Osteocyte (in vitro differentiated cells): ENCODE measurements at regions not wholly inside any gene's neighbourhood (a gene's known extent, or its start where the extent isn't known, plus 50 kb on each side); places are given as distances from the start of the nearest gene placed in this dataset.

ENCODE experiments used
- DNase-seq: peaks from one replicate; pipeline ENCODE4 v3.0.0; 2021; ENCODE audit warnings: mixed read lengths; ENCODE audit not compliant: unreplicated experiment; ENCODE audit errors: extremely low spot score
- H3K27ac Mint-ChIP-seq: one replicate; pipeline ENCODE4 v1.8.0; 2021; ENCODE audit warnings: mild to moderate bottlenecking, mixed read lengths; ENCODE audit not compliant: unreplicated experiment
- H3K27me3 Mint-ChIP-seq: one replicate; pipeline ENCODE4 v1.8.0; 2021; ENCODE audit warnings: mixed read lengths; ENCODE audit not compliant: unreplicated experiment
- H3K36me3 Mint-ChIP-seq: one replicate; pipeline ENCODE4 v1.8.0; 2021; ENCODE audit warnings: mixed read lengths; ENCODE audit not compliant: unreplicated experiment
- H3K4me1 Mint-ChIP-seq: one replicate; pipeline ENCODE4 v1.8.0; 2021; ENCODE audit warnings: mixed read lengths; ENCODE audit not compliant: unreplicated experiment
- H3K4me3 Mint-ChIP-seq: one replicate; pipeline ENCODE4 v1.8.0; 2021; ENCODE audit warnings: mild to moderate bottlenecking, moderate library complexity, mixed read lengths; ENCODE audit not compliant: unreplicated experiment
- H3K9me3 Mint-ChIP-seq: one replicate; pipeline ENCODE4 v1.8.0; 2021; ENCODE audit warnings: mixed read lengths; ENCODE audit not compliant: unreplicated experiment
- TF ChIP-seq, protein P1 (sequence below): fragments of 200-600 bp; sonication (generic); IDR thresholded peaks from 2 replicates; pipeline ENCODE4 v1.5.0; 2021; ENCODE audit warnings: antibody characterized with exemption, mild to moderate bottlenecking, moderate library complexity

DNA sequence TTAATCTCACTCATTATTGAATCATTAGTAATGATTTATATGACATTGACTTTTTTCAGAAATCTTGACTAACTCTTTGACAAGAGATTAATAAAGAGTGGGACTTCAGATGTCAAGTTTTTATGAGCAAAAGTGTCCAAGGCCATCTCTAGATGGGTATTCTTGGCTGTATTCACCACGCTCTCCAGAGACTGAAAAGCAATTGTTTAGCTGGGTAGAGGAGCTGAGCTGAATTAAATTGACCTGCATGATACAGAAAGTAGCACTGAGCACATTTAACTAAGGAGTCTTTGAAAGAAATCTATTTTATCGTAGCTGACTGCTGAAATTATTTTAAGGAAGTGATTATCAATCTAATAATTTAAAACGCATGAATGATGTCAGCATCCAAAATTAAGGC lies 89.4 kb downstream of the LINC00237 start:
- H3K4me1 Mint-ChIP-seq = no peaks in the 10 kb centered on the region
- no peaks in the 10 kb centered on the region for H3K27me3 Mint-ChIP-seq
- H3K27ac Mint-ChIP-seq = no peak overlapping the region

DNA sequence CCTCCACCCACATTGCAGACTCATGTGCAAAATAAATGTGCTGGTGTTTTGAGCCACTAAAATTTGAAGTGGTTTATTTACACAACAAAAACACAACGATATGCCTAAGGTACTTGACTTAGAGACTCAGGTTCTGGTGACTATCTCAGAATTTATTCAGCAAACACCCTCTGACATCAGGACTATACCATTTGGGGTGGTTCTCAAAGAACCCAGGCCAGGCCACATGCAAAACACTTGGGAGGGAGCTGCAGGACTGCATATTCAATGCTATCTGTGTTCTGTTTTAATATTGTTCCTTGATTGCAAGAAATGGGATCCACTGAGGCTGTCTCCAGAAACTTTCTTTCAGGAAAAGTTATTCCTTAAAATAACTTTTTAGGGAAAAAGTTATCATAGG lies 91.6 kb downstream of the LINC00237 start:
- H3K27ac Mint-ChIP-seq = no peak overlapping the region
- H3K27me3 Mint-ChIP-seq = no peaks in the 10 kb centered on the region
- no peaks in the 10 kb centered on the region for H3K4me1 Mint-ChIP-seq
- H3K4me3 Mint-ChIP-seq = no peak overlapping the region
- DNase-seq = no peak
- no peaks in the 10 kb centered on the region for H3K36me3 Mint-ChIP-seq
- TF ChIP-seq, protein P1, sequence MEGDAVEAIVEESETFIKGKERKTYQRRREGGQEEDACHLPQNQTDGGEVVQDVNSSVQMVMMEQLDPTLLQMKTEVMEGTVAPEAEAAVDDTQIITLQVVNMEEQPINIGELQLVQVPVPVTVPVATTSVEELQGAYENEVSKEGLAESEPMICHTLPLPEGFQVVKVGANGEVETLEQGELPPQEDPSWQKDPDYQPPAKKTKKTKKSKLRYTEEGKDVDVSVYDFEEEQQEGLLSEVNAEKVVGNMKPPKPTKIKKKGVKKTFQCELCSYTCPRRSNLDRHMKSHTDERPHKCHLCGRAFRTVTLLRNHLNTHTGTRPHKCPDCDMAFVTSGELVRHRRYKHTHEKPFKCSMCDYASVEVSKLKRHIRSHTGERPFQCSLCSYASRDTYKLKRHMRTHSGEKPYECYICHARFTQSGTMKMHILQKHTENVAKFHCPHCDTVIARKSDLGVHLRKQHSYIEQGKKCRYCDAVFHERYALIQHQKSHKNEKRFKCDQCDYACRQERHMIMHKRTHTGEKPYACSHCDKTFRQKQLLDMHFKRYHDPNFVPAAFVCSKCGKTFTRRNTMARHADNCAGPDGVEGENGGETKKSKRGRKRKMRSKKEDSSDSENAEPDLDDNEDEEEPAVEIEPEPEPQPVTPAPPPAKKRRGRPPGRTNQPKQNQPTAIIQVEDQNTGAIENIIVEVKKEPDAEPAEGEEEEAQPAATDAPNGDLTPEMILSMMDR = no peak
- H3K9me3 Mint-ChIP-seq = peaks cover 14% of the 10 kb centered on the region

More for the DNA sequence above, 89.4 kb downstream of the LINC00237 start:
- peaks cover 7% of the 10 kb centered on the region for H3K9me3 Mint-ChIP-seq
- TF ChIP-seq, protein P1 = no peak
- no peak overlapping the region for H3K4me3 Mint-ChIP-seq
- no peak for DNase-seq
- no peaks in the 10 kb centered on the region for H3K36me3 Mint-ChIP-seq

DNA sequence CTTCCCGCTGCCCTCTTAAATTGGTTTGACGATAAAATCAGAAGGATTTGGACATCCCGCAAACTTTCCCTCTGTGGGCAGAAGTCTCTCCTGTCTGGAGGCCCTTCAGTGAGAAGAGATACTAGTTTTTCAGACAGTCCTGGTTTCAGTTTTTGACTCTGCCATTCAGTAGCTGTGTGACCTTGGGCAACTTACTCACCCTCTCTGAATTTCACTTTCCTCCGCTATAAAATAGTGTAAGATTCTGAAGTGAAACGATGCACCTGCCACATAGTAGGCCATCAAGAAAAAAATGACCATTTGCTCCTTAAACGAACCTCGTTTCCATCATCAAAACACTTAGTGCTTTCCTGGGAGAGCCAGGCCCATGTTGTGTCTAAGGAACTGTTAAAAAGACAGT lies 97.2 kb downstream of the LINC00237 start:
- no peaks in the 10 kb centered on the region for H3K27me3 Mint-ChIP-seq
- TF ChIP-seq, protein P1 = no peak
- H3K9me3 Mint-ChIP-seq = peaks cover 18% of the 10 kb centered on the region
- no peaks in the 10 kb centered on the region for H3K36me3 Mint-ChIP-seq
- DNase-seq = no peak
- H3K4me3 Mint-ChIP-seq = no peak overlapping the region
- H3K4me1 Mint-ChIP-seq = no peaks in the 10 kb centered on the region
- H3K27ac Mint-ChIP-seq = no peak overlapping the region

DNA sequence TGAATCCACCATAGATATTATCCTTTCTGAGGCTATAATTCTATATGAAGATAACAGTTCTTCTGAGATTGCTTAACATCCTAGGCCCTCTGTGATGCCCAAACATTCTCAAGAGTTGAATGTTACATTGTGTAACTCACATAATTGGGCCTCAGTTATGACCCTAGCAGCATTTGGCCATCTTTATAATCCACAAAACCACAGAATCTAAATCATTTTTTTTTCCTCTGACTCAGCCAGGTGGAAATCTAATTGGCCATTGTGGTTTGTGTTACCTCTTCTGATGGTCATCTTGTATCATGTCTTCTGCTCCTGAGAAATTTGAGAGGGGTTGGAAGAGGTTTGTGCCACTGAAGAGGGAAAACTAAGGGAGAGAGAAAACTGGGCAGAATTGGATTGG lies 99.5 kb downstream of the LINC00237 start:
- no peaks in the 10 kb centered on the region for H3K36me3 Mint-ChIP-seq
- H3K27me3 Mint-ChIP-seq = no peaks in the 10 kb centered on the region
- peaks cover 11% of the 10 kb centered on the region for H3K9me3 Mint-ChIP-seq
- no peak overlapping the region for H3K4me3 Mint-ChIP-seq
- DNase-seq = no peak
- H3K27ac Mint-ChIP-seq = no peak overlapping the region
- TF ChIP-seq, protein P1 = no peak
- H3K4me1 Mint-ChIP-seq = no peaks in the 10 kb centered on the region

DNA sequence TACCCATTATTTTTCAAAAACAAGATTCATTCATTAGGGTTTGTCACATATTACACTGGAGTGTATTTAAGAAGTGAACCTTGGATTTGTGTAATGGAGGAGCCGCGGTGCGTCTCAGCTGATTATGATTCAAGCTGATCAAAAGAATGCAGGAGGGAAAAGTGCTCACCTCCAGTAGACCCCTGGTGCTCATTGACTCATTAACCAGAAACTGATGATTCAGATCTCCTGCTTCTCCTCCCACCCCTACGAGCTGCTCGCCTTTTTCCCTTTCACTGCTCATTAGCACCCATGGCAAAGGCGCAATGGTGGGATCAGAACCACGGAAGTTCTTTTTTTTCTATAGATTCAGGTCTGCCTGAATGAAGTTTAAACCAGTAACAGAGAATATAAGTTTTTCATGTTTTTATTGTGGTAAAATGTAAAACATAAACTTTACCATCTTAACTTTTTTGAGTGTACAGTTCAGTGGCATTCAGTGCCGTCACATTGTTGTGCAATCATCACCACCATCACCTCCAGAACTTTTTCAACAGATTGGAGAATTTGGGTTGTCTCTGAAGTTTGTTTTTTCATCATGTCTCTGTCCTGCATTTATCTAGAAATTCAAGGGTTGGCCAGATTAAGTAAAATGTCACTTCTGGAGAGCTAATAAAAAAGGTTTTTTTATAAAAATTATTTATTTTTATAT lies 101.6 kb downstream of the LINC00237 start:
- Mint-ChIP-seq H3K4me3 (no peak overlapping the region), H3K36me3 (no peaks in the 10 kb centered on the region), H3K4me1 (no peaks in the 10 kb centered on the region), H3K27ac (no peak overlapping the region), H3K27me3 (no peaks in the 10 kb centered on the region), H3K9me3 (peaks cover 4% of the 10 kb centered on the region)
- DNase-seq = no peak
- TF ChIP-seq, protein P1 = no peak
